GM12878 (cell line): ENCODE measurements at regions not wholly inside any gene's neighbourhood (a gene's known extent, or its start where the extent isn't known, plus 50 kb on each side); places are given as distances from the start of the nearest gene placed in this dataset.

Experiments used
- ATAC-seq: fragments of 200-7000 bp; cut with Tn5 transposase; 3 replicates; pipeline ENCODE4 v1.9.1; 2020; ENCODE audit warnings: mild to moderate bottlenecking, moderate library complexity
- BruUV-seq: library from RNA; stranded (reverse); fragments of 400-500 nt; replicated peaks from 2 replicates; lab custom pipeline; 2021; lab: Mats Ljungman, UMichigan
- CTCF ChIA-PET: fragments of 300-600 bp; sonication (Branson Sonifier 250); formaldehyde crosslinking; extraction: SDS; loops from one replicate; lab custom pipeline; 2021; ENCODE audit warnings: inconsistent platforms; lab: Yijun Ruan, JAX
- POLR2A ChIA-PET: fragments of 350-600 bp; formaldehyde crosslinking; extraction: SDS; loops from one replicate; lab custom pipeline; 2021; ENCODE audit warnings: inconsistent platforms; lab: Charles Lee
- RAD21 ChIA-PET: fragments of 300-600 bp; sonication (Branson Sonifier 250); formaldehyde crosslinking; loops from one replicate; lab custom pipeline; 2023; ENCODE audit warnings: antibody characterized with exemption; ENCODE audit not compliant: unreplicated experiment; lab: Charles Lee
- SMC1A ChIA-PET: fragments of 300-600 bp; sonication (Branson Sonifier 250); formaldehyde crosslinking; loops from one replicate; lab custom pipeline; 2023; ENCODE audit not compliant: unreplicated experiment, uncharacterized antibody; lab: Charles Lee
- DNase-seq: peaks from one replicate; pipeline ENCODE4 v3.0.0-alpha.2; 2011; ENCODE audit warnings: low read depth, low spot score
- FAIRE-seq: peaks from 3 replicates; lab custom pipeline; 2011; peaks lifted over from hg19 to GRCh38; lab: Jason Lieb, UNC
- H2AFZ ChIP-seq: 2 replicates; pipeline ENCODE4 v1.6.0; 2011; ENCODE audit warnings: low read depth, low read length, control low read depth; ENCODE audit not compliant: control insufficient read depth
- H3K27ac ChIP-seq: 2 replicates; pipeline ENCODE4 v1.5.1; 2011; ENCODE audit warnings: control low read depth; ENCODE audit not compliant: control insufficient read depth, insufficient read depth
- H3K27me3 ChIP-seq, 2 experiments: replicated peaks in 1 of 2; 2 replicates each; pipeline versions ENCODE4 v1.6.0 to v1.6.1; 2011; ENCODE audit warnings: low read length in 1 of 2; ENCODE audit not compliant: control insufficient read depth in 2 of 2, insufficient read depth in 2 of 2
- H3K36me3 ChIP-seq, 2 experiments: 2 replicates each; pipeline ENCODE4 v1.5.1; 2011; ENCODE audit warnings: low read length in 1 of 2; ENCODE audit not compliant: control insufficient read depth in 2 of 2, insufficient read depth in 2 of 2
- H3K4me1 ChIP-seq: 2 replicates; pipeline ENCODE4 v1.6.1; 2011; ENCODE audit warnings: mild to moderate bottlenecking, low read length, moderate library complexity, mixed read lengths; ENCODE audit not compliant: control insufficient read depth, insufficient read depth
- H3K4me2 ChIP-seq: 2 replicates; pipeline ENCODE4 v1.6.0; 2011; ENCODE audit warnings: control low read depth; ENCODE audit not compliant: control insufficient read depth, insufficient read depth
- H3K4me3 ChIP-seq: fragments of 200-600 bp; sonication (generic); 2 replicates; pipeline ENCODE4 v1.5.1; 2016
- H3K79me2 ChIP-seq: 2 replicates; pipeline ENCODE4 v1.6.0; 2011; ENCODE audit warnings: low read length; ENCODE audit not compliant: control insufficient read depth, insufficient read depth
- H3K9ac ChIP-seq: 2 replicates; pipeline ENCODE4 v1.8.0; 2011; ENCODE audit warnings: low read length, control low read depth, mixed read lengths; ENCODE audit not compliant: control insufficient read depth, insufficient read depth
- H3K9me3 ChIP-seq: replicated peaks from 3 replicates; pipeline ENCODE4 v1.5.1; 2011; ENCODE audit warnings: mild to moderate bottlenecking, low read length; ENCODE audit not compliant: control insufficient read depth, insufficient read depth
- H4K20me1 ChIP-seq: 2 replicates; pipeline ENCODE4 v1.6.0; 2011; ENCODE audit not compliant: control insufficient read depth, insufficient read depth
- BCL3 ChIP-seq: IDR thresholded peaks from 2 replicates; pipeline ENCODE4 v1.6.1; 2011; ENCODE audit warnings: borderline replicate concordance, low read depth, mild to moderate bottlenecking, moderate library complexity, low read length; ENCODE audit not compliant: insufficient read depth, poor library complexity, severe bottlenecking
- CBX3 ChIP-seq: fragments of 200-600 bp; sonication (generic); IDR thresholded peaks from 2 replicates; pipeline ENCODE4 v1.6.1; 2016; ENCODE audit warnings: low read depth, borderline replicate concordance
- IKZF1 ChIP-seq: fragments of 450-650 bp; conservative IDR thresholded peaks from 2 replicates; pipeline ENCODE4 v1.6.1; 2017; ENCODE audit warnings: antibody characterized with exemption, mild to moderate bottlenecking
- KAT2A ChIP-seq: conservative IDR thresholded peaks from 2 replicates; pipeline ENCODE4 v1.6.1; 2011; ENCODE audit warnings: low read depth, low read length; ENCODE audit not compliant: control insufficient read depth
- LARP7 ChIP-seq: fragments of 450-650 bp; IDR thresholded peaks from 2 replicates; pipeline ENCODE4 v1.6.1; 2017; ENCODE audit warnings: mild to moderate bottlenecking
- MAX ChIP-seq: IDR thresholded peaks from 2 replicates; pipeline ENCODE4 v1.6.1; 2012; ENCODE audit warnings: low read depth, low read length, improper control_type of control experiment
- NFYB ChIP-seq: IDR thresholded peaks from 2 replicates; pipeline ENCODE4 v1.6.1; 2011; ENCODE audit warnings: low read depth, mild to moderate bottlenecking, low read length, improper control_type of control experiment, moderate library complexity; ENCODE audit not compliant: insufficient read depth
- PKNOX1 ChIP-seq: fragments of 450-650 bp; IDR thresholded peaks from 2 replicates; pipeline ENCODE4 v1.6.1; 2016; ENCODE audit warnings: mild to moderate bottlenecking
- SUZ12 ChIP-seq: fragments of 200-600 bp; sonication (generic); IDR thresholded peaks from one replicate; pipeline ENCODE4 v1.6.1; 2018; ENCODE audit warnings: antibody characterized with exemption, mild to moderate bottlenecking; ENCODE audit not compliant: unreplicated experiment
- TARDBP ChIP-seq: IDR thresholded peaks from 2 replicates; pipeline ENCODE4 v1.6.1; 2016; ENCODE audit warnings: borderline replicate concordance
- USF2 ChIP-seq: IDR thresholded peaks from 2 replicates; pipeline ENCODE4 v1.6.1; 2011; ENCODE audit warnings: low read depth, low read length, improper control_type of control experiment, borderline replicate concordance
- YY1 ChIP-seq: IDR thresholded peaks from 2 replicates; pipeline ENCODE4 v1.6.1; 2011; ENCODE audit warnings: low read depth, mild to moderate bottlenecking, low read length
- ZBTB4 ChIP-seq: fragments of 450-650 bp; formaldehyde crosslinking; IDR thresholded peaks from 2 replicates; pipeline ENCODE4 v1.4.0; 2022; ENCODE audit warnings: mild to moderate bottlenecking, moderate library complexity
- WGBS: methylation state at CpG from one replicate; pipeline ENCODE4 v1.1.6; 2016; ENCODE audit warnings: low lambda C conversion rate; ENCODE audit not compliant: insufficient replicate concordance, insufficient coverage; ENCODE audit errors: missing lambda C conversion rate; 5-methylcytosine and 5-hydroxymethylcytosine counted together
- in situ Hi-C: fragments of 300-500 bp; cut with MboI; formaldehyde crosslinking; loops from 9 replicates; pipeline ENCODE4 v1.14.3; 2018; ENCODE audit warnings: mixed read lengths
- intact Hi-C: fragments of 100-400 bp; cut with micrococcal nuclease; formaldehyde crosslinking; loops from one replicate; pipeline ENCODE4 v1.14.2; 2022; ENCODE audit not compliant: unreplicated experiment

- POLR2A ChIA-PET, result no interaction called here
- RAD21 ChIA-PET, result no interaction called here
- SMC1A ChIA-PET, result interaction anchor here (0.9 to 1.6 kb wide), 3 partner anchors 10 to 17 kb away, joined by 3 read pairs; no protein-coding TSS in a partner anchor
- no peak overlapping the region for H3K4me2 ChIP-seq
- H3K27ac ChIP-seq, result no peak overlapping the region
- no peak overlapping the region for H2AFZ ChIP-seq
- H3K27me3 ChIP-seq, result no peaks in the 10 kb centered on the region
- CTCF ChIA-PET, result no interaction called here
- H3K9ac ChIP-seq, result no peak overlapping the region
- WGBS, result 77% methylated on average over 4 of the region's 4 CpGs
- no peak overlapping the region for H3K4me3 ChIP-seq
- TF ChIP-seq PKNOX1 (no peak), BCL3 (no peak), USF2 (no peak), IKZF1 (no peak), MAX (no peak), YY1 (no peak), KAT2A (no peak), CBX3 (no peak), TARDBP (no peak), SUZ12 (no peak), ZBTB4 (CRISPR knock-in tag) (no peak), NFYB (no peak), LARP7 (no peak)
- TF ChIP-seq, all 136 proteins: peak for 0
- BruUV-seq, result no TSS peak
- intact Hi-C loops, result no loop called here
- in situ Hi-C loops, result no loop called here
- FAIRE-seq (no peak), DNase-seq (no peak), ATAC-seq (no peak)
- Histone ChIP-seq H3K4me1 (no peaks in the 10 kb centered on the region), H3K9me3 (no peaks in the 10 kb centered on the region), H3K79me2 (no peaks in the 10 kb centered on the region), H4K20me1 (no peaks in the 10 kb centered on the region), H3K36me3 (no peaks in the 10 kb centered on the region)
Observed at GRCh38 chr3:152011812-152012735, 138.6 kb downstream of the SUCNR1 start.
